ENCODE measurements at regions not wholly inside any gene's neighbourhood (a gene's known extent, or its start where the extent isn't known, plus 50 kb on each side); places are given as distances from the start of the nearest gene placed in this dataset.

- Histone ChIP-seq H3K9ac (ENCODE audit: low read length) (no peak overlapping the region), H3K36me3 (ENCODE audit: insufficient read depth, low read length) (no peaks in the 10 kb centered on the region), H3K4me1 (ENCODE audit: insufficient read depth, low read length) (no peaks in the 10 kb centered on the region), H3K4me3 (ENCODE audit: low read depth in 1 of 2, low read length in 2 of 2) (no peak overlapping the region), H3K27ac (ENCODE audit: low read depth, low read length) (no peak overlapping the region), H3K27me3 (ENCODE audit: control insufficient read depth in 1 of 2, insufficient read depth in 2 of 2, low read length in 2 of 2) (no peaks in the 10 kb centered on the region), H3K9me3 (ENCODE audit: low read length) (no peaks in the 10 kb centered on the region)
Observed at GRCh38 chr1:47646676-47647075, 208.8 kb downstream of the FOXD2 start.

- H3K36me3 ChIP-seq (ENCODE audit: insufficient read depth, low read length): no peaks in the 10 kb centered on the region
- no peaks in the 10 kb centered on the region for H3K4me1 ChIP-seq (ENCODE audit: insufficient read depth, low read length)
- H3K9me3 ChIP-seq (ENCODE audit: low read length): no peaks in the 10 kb centered on the region
- H3K9ac ChIP-seq (ENCODE audit: low read length): no peak overlapping the region
- no peaks in the 10 kb centered on the region for H3K27me3 ChIP-seq (ENCODE audit: control insufficient read depth in 1 of 2, insufficient read depth in 2 of 2, low read length in 2 of 2)
- H3K27ac ChIP-seq (ENCODE audit: low read depth, low read length): no peak overlapping the region
- H3K4me3 ChIP-seq (ENCODE audit: low read depth in 1 of 2, low read length in 2 of 2): no peak overlapping the region
Observed at GRCh38 chr1:47647327-47647845, 209.5 kb downstream of the FOXD2 start.

GRCh38 chr1:47650205-47650604 lies 212.4 kb downstream of the FOXD2 start:
- no peaks in the 10 kb centered on the region for H3K4me1 ChIP-seq (ENCODE audit: insufficient read depth, low read length)
- H3K9ac ChIP-seq (ENCODE audit: low read length): no peak overlapping the region
- H3K27me3 ChIP-seq (ENCODE audit: control insufficient read depth in 1 of 2, insufficient read depth in 2 of 2, low read length in 2 of 2): no peaks in the 10 kb centered on the region
- H3K36me3 ChIP-seq (ENCODE audit: insufficient read depth, low read length): no peaks in the 10 kb centered on the region
- H3K9me3 ChIP-seq (ENCODE audit: low read length): no peaks in the 10 kb centered on the region
- no peak overlapping the region for H3K27ac ChIP-seq (ENCODE audit: low read depth, low read length)
- H3K4me3 ChIP-seq (ENCODE audit: low read depth in 1 of 2, low read length in 2 of 2): no peak overlapping the region

GRCh38 chr1:47650611-47651010 lies 212.8 kb downstream of the FOXD2 start:
- Histone ChIP-seq H3K4me1 (ENCODE audit: insufficient read depth, low read length) (no peaks in the 10 kb centered on the region), H3K9me3 (ENCODE audit: low read length) (no peaks in the 10 kb centered on the region), H3K36me3 (ENCODE audit: insufficient read depth, low read length) (no peaks in the 10 kb centered on the region), H3K9ac (ENCODE audit: low read length) (no peak overlapping the region), H3K4me3 (ENCODE audit: low read depth in 1 of 2, low read length in 2 of 2) (no peak overlapping the region), H3K27ac (ENCODE audit: low read depth, low read length) (no peak overlapping the region), H3K27me3 (ENCODE audit: control insufficient read depth in 1 of 2, insufficient read depth in 2 of 2, low read length in 2 of 2) (no peaks in the 10 kb centered on the region)

- Histone ChIP-seq H3K27me3 (ENCODE audit: control insufficient read depth in 1 of 2, insufficient read depth in 2 of 2, low read length in 2 of 2) (no peaks in the 10 kb centered on the region), H3K4me3 (ENCODE audit: low read depth in 1 of 2, low read length in 2 of 2) (no peak overlapping the region), H3K27ac (ENCODE audit: low read depth, low read length) (no peak overlapping the region), H3K9me3 (ENCODE audit: low read length) (no peaks in the 10 kb centered on the region), H3K4me1 (ENCODE audit: insufficient read depth, low read length) (no peaks in the 10 kb centered on the region), H3K9ac (ENCODE audit: low read length) (no peak overlapping the region), H3K36me3 (ENCODE audit: insufficient read depth, low read length) (no peaks in the 10 kb centered on the region)
Observed at GRCh38 chr1:47651311-47652089, 213.7 kb downstream of the FOXD2 start.

GRCh38 chr1:47655521-47656300 lies 217.9 kb downstream of the FOXD2 start:
- no peak overlapping the region for H3K9ac ChIP-seq (ENCODE audit: low read length)
- no peak overlapping the region for H3K27ac ChIP-seq (ENCODE audit: low read depth, low read length)
- H3K4me1 ChIP-seq (ENCODE audit: insufficient read depth, low read length): no peaks in the 10 kb centered on the region
- no peaks in the 10 kb centered on the region for H3K27me3 ChIP-seq (ENCODE audit: control insufficient read depth in 1 of 2, insufficient read depth in 2 of 2, low read length in 2 of 2)
- H3K9me3 ChIP-seq (ENCODE audit: low read length): no peaks in the 10 kb centered on the region
- no peak overlapping the region for H3K4me3 ChIP-seq (ENCODE audit: low read depth in 1 of 2, low read length in 2 of 2)
- H3K36me3 ChIP-seq (ENCODE audit: insufficient read depth, low read length): no peaks in the 10 kb centered on the region

GRCh38 chr1:47656719-47657685 lies 219.2 kb downstream of the FOXD2 start:
- Histone ChIP-seq H3K4me3 (ENCODE audit: low read depth in 1 of 2, low read length in 2 of 2) (no peak overlapping the region), H3K9me3 (ENCODE audit: low read length) (no peaks in the 10 kb centered on the region), H3K27ac (ENCODE audit: low read depth, low read length) (no peak overlapping the region), H3K27me3 (ENCODE audit: control insufficient read depth in 1 of 2, insufficient read depth in 2 of 2, low read length in 2 of 2) (no peaks in the 10 kb centered on the region), H3K9ac (ENCODE audit: low read length) (no peak overlapping the region), H3K4me1 (ENCODE audit: insufficient read depth, low read length) (no peaks in the 10 kb centered on the region), H3K36me3 (ENCODE audit: insufficient read depth, low read length) (no peaks in the 10 kb centered on the region)

GRCh38 chr1:47658161-47658920 lies 220.5 kb downstream of the FOXD2 start:
- no peaks in the 10 kb centered on the region for H3K9me3 ChIP-seq (ENCODE audit: low read length)
- no peaks in the 10 kb centered on the region for H3K4me1 ChIP-seq (ENCODE audit: insufficient read depth, low read length)
- H3K36me3 ChIP-seq (ENCODE audit: insufficient read depth, low read length): no peaks in the 10 kb centered on the region
- H3K4me3 ChIP-seq (ENCODE audit: low read depth in 1 of 2, low read length in 2 of 2): no peak overlapping the region
- no peak overlapping the region for H3K9ac ChIP-seq (ENCODE audit: low read length)
- no peaks in the 10 kb centered on the region for H3K27me3 ChIP-seq (ENCODE audit: control insufficient read depth in 1 of 2, insufficient read depth in 2 of 2, low read length in 2 of 2)
- H3K27ac ChIP-seq (ENCODE audit: low read depth, low read length): no peak overlapping the region

- H3K27ac ChIP-seq (ENCODE audit: low read depth, low read length): no peak overlapping the region
- H3K27me3 ChIP-seq (ENCODE audit: control insufficient read depth in 1 of 2, insufficient read depth in 2 of 2, low read length in 2 of 2): no peaks in the 10 kb centered on the region
- no peaks in the 10 kb centered on the region for H3K36me3 ChIP-seq (ENCODE audit: insufficient read depth, low read length)
- no peak overlapping the region for H3K4me3 ChIP-seq (ENCODE audit: low read depth in 1 of 2, low read length in 2 of 2)
- no peaks in the 10 kb centered on the region for H3K9me3 ChIP-seq (ENCODE audit: low read length)
- no peak overlapping the region for H3K9ac ChIP-seq (ENCODE audit: low read length)
- no peaks in the 10 kb centered on the region for H3K4me1 ChIP-seq (ENCODE audit: insufficient read depth, low read length)
Observed at GRCh38 chr1:47659146-47659545, 221.3 kb downstream of the FOXD2 start.

- Histone ChIP-seq H3K27me3 (ENCODE audit: control insufficient read depth in 1 of 2, insufficient read depth in 2 of 2, low read length in 2 of 2) (no peaks in the 10 kb centered on the region), H3K4me3 (ENCODE audit: low read depth in 1 of 2, low read length in 2 of 2) (no peak overlapping the region)
Observed at GRCh38 chr1:47660622-47661021, 222.8 kb downstream of the FOXD2 start.

More at GRCh38 chr1:47660622-47661021, 222.8 kb downstream of the FOXD2 start:
- no peak overlapping the region for H3K9ac ChIP-seq (ENCODE audit: low read length)
- no peaks in the 10 kb centered on the region for H3K4me1 ChIP-seq (ENCODE audit: insufficient read depth, low read length)
- no peak overlapping the region for H3K27ac ChIP-seq (ENCODE audit: low read depth, low read length)
- no peaks in the 10 kb centered on the region for H3K36me3 ChIP-seq (ENCODE audit: insufficient read depth, low read length)
- no peaks in the 10 kb centered on the region for H3K9me3 ChIP-seq (ENCODE audit: low read length)

Data from muscle layer of colon (tissue), 2 donors.